ENCODE measurements at regions not wholly inside any gene's neighbourhood (a gene's known extent, or its start where the extent isn't known, plus 50 kb on each side); places are given as distances from the start of the nearest gene placed in this dataset.
A peak's percentile ranks its signal among the peaks of the same experiment; 100 is the strongest.

GRCh38 chr2:120898961-120899750 lies 163.5 kb downstream of the GLI2 start:
- DNase-seq (ENCODE audit: low read depth): no peak

GRCh38 chr2:120899771-120900170 lies 164.1 kb downstream of the GLI2 start:
- no peak for DNase-seq (ENCODE audit: low read depth)

DNA sequence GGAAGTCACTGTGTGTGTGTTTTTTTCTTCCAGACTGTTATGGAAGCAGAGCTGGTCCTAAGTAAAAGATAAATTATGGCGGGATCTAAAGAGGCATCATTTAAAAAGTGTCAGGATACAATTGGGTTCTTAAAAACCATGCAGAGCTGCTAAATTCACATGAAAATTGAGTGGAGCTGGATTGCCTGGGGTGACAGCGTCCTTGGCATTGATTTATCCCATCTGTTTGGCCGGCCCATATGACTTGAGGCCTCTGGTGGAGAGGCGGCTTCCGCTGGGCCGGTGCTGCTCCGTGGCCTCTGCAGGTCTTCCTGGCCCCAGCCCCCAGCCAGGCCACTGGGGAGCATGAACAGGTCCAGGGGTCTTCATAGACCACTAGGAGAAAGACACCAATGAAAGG lies 165.5 kb downstream of the GLI2 start:
- no peak for DNase-seq (ENCODE audit: low read depth)

DNA sequence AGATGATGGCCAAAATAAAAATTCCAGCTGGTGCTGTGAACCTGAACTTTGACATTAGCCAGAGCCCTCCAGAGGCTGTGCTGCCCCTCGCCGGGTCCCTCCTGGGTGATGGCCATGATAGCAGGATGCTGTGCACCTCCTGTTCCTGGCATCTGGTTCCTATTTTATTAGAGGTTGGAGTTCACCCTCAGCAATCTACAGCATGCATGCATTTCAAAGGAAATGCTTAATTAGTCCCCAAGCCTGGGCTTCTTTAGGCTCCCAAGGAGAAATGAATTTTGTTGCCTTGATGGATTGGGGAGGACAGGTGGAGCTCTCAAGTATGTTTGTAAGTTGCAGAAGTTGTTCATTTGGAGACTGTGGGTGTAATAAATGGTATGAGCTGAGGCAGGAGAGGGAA lies 166.9 kb downstream of the GLI2 start:
- DNase-seq (ENCODE audit: low read depth): no peak

DNA sequence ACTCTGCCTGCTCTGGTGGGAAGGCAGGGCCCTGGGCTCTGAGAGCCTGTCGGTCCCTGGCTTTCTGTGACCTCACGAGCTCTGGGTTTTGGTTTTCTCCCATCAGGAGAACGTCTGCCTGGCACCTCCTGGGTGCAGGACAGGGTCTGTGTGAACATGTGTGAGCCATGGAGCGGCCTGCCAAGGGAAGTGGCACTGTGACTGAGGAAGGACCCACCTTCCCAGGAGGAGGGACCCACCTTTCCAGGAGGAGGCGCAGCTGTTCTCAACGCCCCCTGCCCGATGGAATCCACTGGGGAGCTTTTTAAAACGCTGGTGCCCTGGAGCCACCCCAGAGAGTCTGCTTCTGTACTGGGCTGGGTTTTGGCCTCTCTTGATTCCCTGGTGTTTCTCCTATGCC lies 168.7 kb downstream of the GLI2 start:
- DNase-seq (ENCODE audit: low read depth): no peak

DNA sequence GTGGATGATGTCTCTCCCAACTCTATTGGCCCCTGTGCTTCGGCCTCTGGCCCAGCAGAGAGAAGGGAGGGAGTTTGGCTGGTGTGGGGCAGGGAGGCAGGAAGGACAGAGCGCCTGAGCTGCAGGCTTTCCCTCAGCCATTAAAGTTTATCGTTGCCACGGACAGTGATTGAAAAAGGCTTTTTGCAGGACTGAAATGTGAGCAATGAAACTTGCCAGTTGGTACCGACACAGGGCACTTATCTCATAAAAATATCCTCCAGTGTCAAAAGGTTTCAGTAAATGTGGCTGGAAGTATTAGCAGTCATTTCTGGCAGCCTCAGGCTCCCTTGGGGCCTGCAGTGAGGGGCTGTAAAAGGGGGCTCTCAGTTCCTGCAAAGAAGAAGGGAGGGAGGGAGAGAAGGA lies 169.2 kb downstream of the GLI2 start:
- DNase-seq (ENCODE audit: low read depth): no peak

DNA sequence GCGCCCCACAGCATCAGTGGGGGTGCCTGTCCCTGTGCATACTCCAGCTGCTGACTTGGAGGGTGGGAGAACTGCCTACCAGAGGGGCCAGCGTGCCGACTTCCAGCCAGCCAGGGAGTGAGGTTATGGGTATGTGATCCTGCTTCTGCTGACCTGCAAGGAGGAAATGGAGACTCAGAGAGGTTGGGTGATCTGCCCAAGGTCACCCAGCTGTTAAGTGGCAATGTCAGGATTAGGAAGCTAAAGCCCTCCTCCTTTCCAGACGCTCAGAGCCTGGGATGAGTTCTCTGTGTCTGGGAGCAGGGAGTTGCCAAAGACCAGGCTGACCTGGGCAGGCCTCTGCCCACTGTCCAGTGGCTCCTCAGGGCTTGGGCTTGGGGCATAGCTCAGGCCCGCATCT lies 169.6 kb downstream of the GLI2 start:
- no peak for DNase-seq (ENCODE audit: low read depth)

DNA sequence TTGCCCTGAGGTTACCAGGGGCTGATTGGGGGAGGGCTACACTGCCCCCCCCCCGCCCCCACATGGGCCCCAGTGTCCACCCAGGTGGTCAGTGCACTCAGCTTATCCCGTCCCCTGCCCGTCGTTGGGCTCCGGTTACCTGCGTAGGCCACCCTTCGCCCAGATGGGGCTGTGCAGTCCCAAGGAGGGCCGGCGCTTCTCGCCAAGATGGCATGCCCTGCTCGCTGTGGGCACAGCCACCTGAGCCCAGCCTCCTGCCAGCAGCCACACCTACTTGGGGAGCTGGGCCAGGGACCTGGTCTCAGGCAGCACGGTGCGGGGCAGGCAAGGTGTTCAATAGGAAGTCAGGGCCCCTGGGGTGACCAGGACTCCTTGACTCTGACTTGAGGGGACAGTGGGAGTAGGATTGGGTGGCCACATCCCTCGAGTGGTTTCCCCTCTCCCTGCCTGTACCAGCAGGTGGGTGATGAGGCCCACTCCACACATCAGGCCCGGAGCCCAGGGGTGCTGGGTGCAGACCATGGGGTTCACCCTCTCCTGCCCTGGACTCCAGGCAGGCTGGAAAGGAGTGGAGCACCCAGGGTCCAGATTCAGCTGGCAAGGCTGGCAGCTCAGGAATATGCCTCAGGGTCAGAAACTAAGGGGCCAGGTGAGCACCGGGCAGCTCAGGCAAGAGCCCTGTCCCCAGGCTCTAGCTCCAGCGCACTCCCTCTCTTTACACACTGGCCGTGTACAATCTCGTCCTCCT lies 170.3 kb downstream of the GLI2 start:
- no peak for DNase-seq (ENCODE audit: low read depth)

DNA sequence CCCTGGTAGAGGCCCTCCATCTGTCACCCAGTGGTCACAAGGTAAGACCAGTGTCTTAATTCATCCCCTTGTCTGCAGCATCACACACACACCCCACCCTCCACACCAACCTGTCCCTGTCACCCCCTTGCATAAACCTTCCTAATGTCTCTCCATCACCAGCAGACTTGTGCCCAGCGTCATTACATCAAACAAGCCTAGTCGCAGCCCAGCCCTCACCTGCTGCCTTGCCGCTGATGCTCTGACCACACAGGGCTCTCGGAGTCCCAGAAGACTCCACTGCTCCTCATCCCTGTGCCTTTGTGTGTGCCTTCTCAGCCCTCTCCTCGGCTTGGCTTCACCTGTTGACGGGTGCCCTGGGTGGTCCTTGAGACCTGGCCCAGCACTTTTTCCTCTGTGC lies 171.2 kb downstream of the GLI2 start:
- no peak for DNase-seq (ENCODE audit: low read depth)

GRCh38 chr2:120907822-120908221 lies 172.2 kb downstream of the GLI2 start:
- DNase-seq (ENCODE audit: low read depth): no peak

DNA sequence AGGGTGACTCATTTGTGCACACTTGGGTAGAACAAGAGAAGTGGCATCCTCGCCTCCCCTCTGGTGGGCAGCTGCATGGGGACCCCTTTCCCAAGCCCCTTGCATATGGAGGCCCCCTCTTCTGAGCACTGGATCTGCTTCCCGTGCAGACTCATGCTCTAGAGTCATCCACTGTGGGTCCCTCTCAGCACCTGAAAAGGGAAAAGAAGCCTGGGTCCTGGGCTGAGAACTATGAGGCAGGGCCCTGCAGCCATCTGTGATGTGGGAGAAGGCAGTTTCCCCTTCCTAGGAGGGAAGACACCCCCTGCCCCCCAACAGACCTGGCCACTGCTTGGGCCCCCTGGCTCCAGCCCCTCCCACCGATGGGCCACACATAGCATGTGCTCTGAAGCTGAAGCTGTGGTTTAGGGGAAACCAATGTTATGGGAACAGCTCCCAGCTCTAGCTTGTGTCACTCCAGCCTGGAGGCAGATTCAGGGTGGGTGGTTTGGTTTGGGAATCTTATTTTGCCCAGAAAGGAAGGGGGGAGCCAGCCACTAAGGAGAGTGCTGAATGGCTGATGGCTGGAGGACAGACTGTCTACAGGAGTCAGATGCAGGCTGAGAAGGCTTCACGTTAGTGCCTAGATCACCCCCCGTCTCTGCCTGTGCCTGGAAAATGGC lies 172.8 kb downstream of the GLI2 start:
- DNase-seq (ENCODE audit: low read depth): no peak

DNA sequence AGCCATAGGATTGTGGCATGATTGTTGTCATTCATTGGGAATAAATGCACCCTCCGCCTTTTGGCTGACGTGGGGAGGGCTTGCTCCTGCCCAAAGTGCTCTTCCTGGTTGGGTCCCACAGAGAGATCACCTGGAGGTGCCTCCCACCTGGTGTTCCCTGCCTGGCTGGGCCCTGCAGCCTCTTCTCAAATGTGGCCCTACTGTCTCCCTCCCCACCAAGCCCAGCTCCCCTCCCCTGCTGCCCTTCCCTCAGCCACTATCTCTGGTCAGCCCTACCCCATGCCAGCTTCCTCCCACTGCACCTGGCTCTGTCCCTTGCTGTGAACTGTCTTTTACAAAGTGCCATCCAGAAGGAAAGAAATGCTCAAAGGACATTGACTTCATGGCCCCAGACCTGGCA lies 173.4 kb downstream of the GLI2 start:
- no peak for DNase-seq (ENCODE audit: low read depth)

DNA sequence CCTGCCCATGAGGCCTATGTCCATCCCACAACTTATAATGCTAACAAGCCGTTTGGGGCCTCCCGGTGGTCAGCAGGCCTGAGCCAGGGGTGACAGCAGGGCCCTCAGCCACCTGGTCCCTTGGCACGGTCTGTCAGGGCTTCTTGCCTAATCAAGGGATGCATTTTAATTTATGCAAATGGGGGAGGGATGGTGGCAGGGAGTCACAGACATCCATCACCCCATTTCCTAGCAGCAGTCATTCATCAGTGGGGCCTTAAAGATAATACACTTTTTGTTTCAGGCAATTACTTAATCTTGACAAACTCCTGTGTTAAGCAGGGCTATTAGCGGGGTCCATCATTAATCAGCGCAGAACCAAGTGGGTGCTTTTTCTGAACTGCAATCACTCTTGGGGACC lies 174.5 kb downstream of the GLI2 start:
- DNase-seq (ENCODE audit: low read depth): no peak

- no peak for DNase-seq (ENCODE audit: low read depth)
Measured at GRCh38 chr2:120910956-120911951, 175.6 kb downstream of the GLI2 start.

DNA sequence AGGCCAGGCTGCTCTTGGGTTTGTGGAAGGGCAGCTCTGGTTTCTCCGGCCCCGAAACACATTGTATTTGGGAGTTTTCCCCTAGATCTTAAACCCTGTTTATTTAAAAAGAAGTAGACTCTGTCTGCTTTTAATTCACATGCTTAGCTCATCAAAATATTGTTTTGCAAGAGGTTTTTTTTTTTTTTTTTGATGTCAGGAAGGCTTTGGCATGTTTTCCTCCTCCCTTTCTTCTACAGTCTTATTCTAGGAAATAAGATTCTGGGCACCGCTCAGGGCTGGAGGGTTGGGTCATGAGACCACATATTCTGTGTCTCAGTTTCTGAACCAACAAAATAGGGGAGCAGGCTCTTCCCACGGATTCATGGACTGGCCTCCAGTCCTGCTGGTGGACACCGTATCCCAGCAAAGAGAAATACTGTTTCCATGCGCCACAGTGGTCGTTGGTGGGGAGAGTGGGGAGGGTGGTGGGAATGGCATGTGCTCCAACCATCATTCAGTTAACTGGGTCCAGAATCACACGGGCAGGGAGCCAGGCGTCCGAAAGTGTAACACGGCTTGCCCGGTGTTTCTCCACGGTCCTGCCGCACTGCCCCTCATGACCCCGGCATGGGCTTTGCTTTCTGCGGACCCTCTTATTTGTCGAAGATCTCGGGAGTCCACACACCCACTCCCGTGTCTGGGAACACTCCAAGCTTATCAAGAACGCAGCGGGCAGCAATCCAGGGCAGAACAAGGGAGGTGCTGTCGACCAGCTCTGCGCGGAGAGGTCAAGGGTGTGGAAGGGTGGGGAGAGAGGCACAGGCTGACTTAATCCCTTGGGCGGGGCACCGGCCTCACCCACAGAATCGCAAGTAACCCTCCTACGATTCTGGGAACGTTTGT lies 176.7 kb downstream of the GLI2 start:
- DNase-seq (ENCODE audit: low read depth): no peak

DNA sequence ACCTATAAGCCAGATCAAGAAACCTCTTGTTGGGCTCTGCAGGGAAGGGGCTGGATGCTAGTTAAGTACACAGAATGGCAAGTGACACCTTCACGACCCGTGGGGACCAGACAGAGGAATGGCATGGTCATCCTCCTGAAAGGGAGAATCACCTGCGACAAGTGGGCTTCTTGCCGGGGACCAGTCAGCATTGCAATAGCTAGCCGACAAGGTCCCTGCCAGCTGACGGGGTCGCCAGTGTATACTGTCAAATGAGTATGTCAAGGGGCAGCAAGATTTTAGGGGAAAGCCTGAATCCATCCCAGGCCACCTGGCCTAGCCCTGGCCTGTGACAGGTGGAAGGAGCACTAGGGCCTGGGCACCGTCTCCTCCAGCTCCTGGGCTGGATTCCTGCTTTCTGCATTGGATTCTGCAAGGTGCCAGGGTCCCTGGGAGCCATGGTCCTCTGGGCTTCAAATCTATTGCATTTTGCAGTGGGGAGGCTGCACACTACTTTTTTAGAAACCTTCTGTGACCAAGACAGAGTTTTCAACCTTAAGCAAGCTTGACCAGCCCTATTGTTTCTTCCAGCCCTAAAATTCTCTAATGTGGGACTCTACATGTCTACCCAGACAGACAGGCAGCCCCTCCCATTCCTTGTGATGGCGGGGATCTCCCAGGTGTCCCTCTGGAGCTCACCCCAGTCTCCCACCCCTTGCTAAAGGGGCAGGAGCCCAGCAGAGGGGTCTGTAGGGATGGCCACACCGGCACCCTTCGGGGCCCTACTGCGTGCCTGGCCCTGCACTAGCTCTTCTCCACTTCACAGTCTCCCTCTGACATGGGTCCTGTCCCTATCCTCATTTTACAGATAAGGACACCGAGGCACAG lies 178.5 kb downstream of the GLI2 start:
- no peak for DNase-seq (ENCODE audit: low read depth)

DNA sequence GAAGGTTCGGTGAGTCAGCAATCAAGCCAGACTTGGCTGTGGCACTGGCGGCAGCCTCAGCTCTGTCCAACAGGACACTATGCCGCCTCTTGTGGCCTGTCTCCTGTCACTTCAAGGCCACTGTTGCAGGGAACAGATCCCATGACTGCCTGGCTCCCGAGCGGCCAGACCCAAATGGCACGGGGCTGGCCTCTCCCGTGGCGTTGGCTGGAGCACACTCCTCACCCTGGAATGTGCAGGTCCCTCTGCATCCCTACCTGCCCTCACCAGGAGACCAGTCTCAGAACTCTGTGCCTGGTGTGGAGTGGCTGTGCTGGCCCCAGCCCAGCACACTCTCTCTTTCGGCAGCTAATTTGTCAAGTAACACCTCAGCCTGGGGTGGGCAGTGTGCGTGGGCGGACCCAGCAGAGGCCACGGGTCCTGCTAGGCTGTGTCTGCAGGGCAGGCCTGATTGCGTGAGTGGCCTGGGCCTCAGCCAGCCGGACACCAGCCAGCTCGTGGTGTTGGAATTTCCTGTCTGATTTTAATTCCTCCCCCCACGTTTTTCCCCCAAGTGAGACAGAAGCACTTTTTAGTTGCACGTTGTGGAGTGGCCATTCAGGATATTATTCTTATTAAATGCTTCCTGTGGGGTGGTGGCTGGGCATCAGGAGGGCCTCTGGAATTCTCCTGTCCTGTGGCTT lies 179.3 kb downstream of the GLI2 start:
- peak; percentile 73 for DNase-seq (ENCODE audit: low read depth)

DNA sequence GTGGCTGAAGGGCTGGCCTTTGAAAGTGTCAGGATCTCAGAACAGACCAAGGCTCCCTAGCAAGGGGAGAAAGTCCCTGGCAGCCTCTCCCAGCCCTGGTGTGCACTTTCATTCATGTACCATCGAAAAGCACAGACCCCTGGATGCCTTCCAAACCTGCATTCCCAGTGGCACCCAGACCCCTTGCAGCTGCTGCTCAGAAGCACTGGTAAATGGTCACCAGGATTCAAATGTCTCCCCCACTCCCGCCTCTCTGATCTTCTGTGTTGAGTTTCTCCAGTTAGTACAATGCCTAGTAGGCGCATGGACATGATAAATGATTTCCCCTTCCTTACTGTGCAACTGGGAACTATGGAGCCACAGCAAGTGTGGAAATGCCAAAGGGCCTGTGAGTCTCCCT lies 180.0 kb downstream of the GLI2 start:
- no peak for DNase-seq (ENCODE audit: low read depth)

GRCh38 chr2:120916446-120916845 lies 180.8 kb downstream of the GLI2 start:
- DNase-seq (ENCODE audit: low read depth): no peak

Data from GM04504 (cell line).